Left lung (tissue), 4 donors: ENCODE measurements at regions not wholly inside any gene's neighbourhood (a gene's known extent, or its start where the extent isn't known, plus 50 kb on each side); places are given as distances from the start of the nearest gene placed in this dataset.

ENCODE experiments used
- ATAC-seq: fragments of 200-7000 bp; cut with Tn5 transposase; one replicate; pipeline ENCODE4 v1.9.1; 2020; ENCODE audit warnings: moderate library complexity
- DNase-seq, 4 donors: peaks; one replicate each; pipeline ENCODE4 v3.0.0-alpha.2; 2013 to 2020
- H3K27ac ChIP-seq, 2 donors: fragments of 200-600 bp; sonication (generic) in 1 of 2; one replicate each; pipeline versions ENCODE4 v1.5.0 to v1.8.0; 2020 to 2021
- H3K27me3 ChIP-seq, 2 donors: fragments of 200-600 bp; sonication (generic) in 1 of 2; one replicate each; pipeline versions ENCODE4 v1.5.0 to v1.8.0; 2020 to 2021
- H3K36me3 ChIP-seq, 2 donors: fragments of 200-600 bp; sonication (generic) in 1 of 2; one replicate each; pipeline versions ENCODE4 v1.5.0 to v1.8.0; 2020 to 2021
- H3K4me1 ChIP-seq, 2 donors: fragments of 200-600 bp; one replicate each; pipeline ENCODE4 v1.8.0; 2021
- H3K4me3 ChIP-seq, 2 donors: fragments of 200-600 bp; sonication (generic) in 1 of 2; one replicate each; pipeline versions ENCODE4 v1.5.0 to v1.8.0; 2020 to 2021; ENCODE audit warnings: mild to moderate bottlenecking in 1 of 2
- H3K9me3 ChIP-seq, 2 donors: fragments of 200-600 bp; sonication (generic) in 1 of 2; one replicate each; pipeline versions ENCODE4 v1.5.0 to v1.8.0; 2020 to 2021
- CTCF ChIP-seq, 2 donors: fragments of 200-600 bp; sonication (generic) in 1 of 2; IDR thresholded peaks; one replicate each; pipeline versions ENCODE4 v1.5.0 to v1.8.0; 2021; ENCODE audit warnings: antibody characterized with exemption in 2 of 2
- intact Hi-C, 2 donors: fragments of 100-400 bp; cut with DNase I; formaldehyde crosslinking; loops; one replicate each; pipeline versions ENCODE4 v1.11.2 to v1.14.2; 2022
- donor health status: DM: no; HTN: yes; CAD: no.
- donor health status: DM: no; HTN: no; CAD: no.

DNA sequence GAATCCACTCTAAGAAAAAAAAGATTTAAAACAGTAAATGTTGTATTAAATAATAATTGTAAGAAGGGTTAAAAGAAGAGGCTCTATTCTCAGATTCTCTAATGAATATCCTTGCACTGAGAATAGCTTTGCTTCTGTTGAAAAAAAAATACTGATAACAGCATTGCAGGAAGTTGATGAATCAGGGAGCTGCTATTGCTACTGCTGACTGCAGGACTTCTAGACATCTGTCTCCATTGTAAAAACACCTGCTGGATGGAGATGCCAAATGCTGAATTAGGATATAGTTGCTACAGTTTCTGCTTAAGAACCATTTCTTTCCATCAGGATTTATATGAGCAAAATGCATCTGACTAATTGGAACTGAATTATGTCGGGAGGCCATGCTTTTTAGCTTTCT lies 50.3 kb upstream of the ANP32D start:
- no peak for TF ChIP-seq CTCF (IDR thresholded peaks at IDR 0.05)
- intact Hi-C loops, result no loop called here
- no peaks in the 10 kb centered on the region for H3K9me3 ChIP-seq
- no peak overlapping the region for H3K4me3 ChIP-seq
- ATAC-seq (no peak), DNase-seq (no peak)
- H3K36me3 ChIP-seq, result no peaks in the 10 kb centered on the region
- H3K27me3 ChIP-seq, result no peaks in the 10 kb centered on the region
- H3K27ac ChIP-seq, result no peak overlapping the region
- H3K4me1 ChIP-seq, result peaks cover 0 to 5% of the 10 kb centered on the region in 2 donors
